DMS79 (cell line): ENCODE measurements at regions not wholly inside any gene's neighbourhood (a gene's known extent, or its start where the extent isn't known, plus 50 kb on each side); places are given as distances from the start of the nearest gene placed in this dataset.
"Not testable (repeated sequence)": the region's sequence is repeated elsewhere in the genome, so short reads cannot be mapped to it uniquely, and the experiment has no call there.

Experiments used
- DNase-seq: peaks from one replicate; lab custom pipeline; 2025; lab: John Stamatoyannopoulos, UW

GRCh38 chr11:127965939-127966668 lies 621.3 kb downstream of the ETS1 start:
- DNase-seq, result no peak

- DNase-seq, result no peak
These were observed 624.9 kb downstream of the ETS1 start for GRCh38 chr11:127962416-127962815.

- no peak for DNase-seq
These were observed 637.2 kb downstream of the ETS1 start for GRCh38 chr11:127950162-127950561.

GRCh38 chr11:127943763-127944162 lies 643.6 kb downstream of the ETS1 start:
- DNase-seq, result no peak

- no peak for DNase-seq
These were observed 644.2 kb downstream of the ETS1 start for GRCh38 chr11:127943152-127943551.

GRCh38 chr11:127941554-127941953 lies 645.8 kb downstream of the ETS1 start:
- DNase-seq, result not testable (repeated sequence)

GRCh38 chr11:127939000-127939399 lies 648.4 kb downstream of the ETS1 start:
- DNase-seq, result no peak

- DNase-seq, result no peak
These were observed 652.3 kb downstream of the ETS1 start for GRCh38 chr11:127935081-127935480.

GRCh38 chr11:127933961-127934360 lies 653.4 kb downstream of the ETS1 start:
- DNase-seq, result not testable (repeated sequence)

- no peak for DNase-seq
These were observed 655.6 kb downstream of the ETS1 start for GRCh38 chr11:127931803-127932202.

- DNase-seq, result peak; percentile 59
These were observed 660.6 kb downstream of the ETS1 start for GRCh38 chr11:127926721-127927120.

GRCh38 chr11:127925475-127925874 lies 661.9 kb downstream of the ETS1 start:
- DNase-seq, result no peak

GRCh38 chr11:127919206-127920000 lies 668.0 kb downstream of the ETS1 start:
- DNase-seq, result no peak

GRCh38 chr11:127902382-127902781 lies 685.0 kb downstream of the ETS1 start:
- DNase-seq, result no peak

- DNase-seq, result no peak
These were observed 688.7 kb downstream of the ETS1 start for GRCh38 chr11:127898422-127899365.

- DNase-seq, result no peak
These were observed 691.6 kb downstream of the ETS1 start for GRCh38 chr11:127895776-127896175.

GRCh38 chr11:127894316-127894715 lies 693.0 kb downstream of the ETS1 start:
- DNase-seq, result no peak

GRCh38 chr11:127890030-127890615 lies 697.2 kb downstream of the ETS1 start:
- no peak for DNase-seq

- no peak for DNase-seq
These were observed 699.0 kb downstream of the ETS1 start for GRCh38 chr11:127888386-127888785.

GRCh38 chr11:127875131-127875530 lies 712.2 kb downstream of the ETS1 start:
- DNase-seq, result no peak

- DNase-seq, result no peak
These were observed 713.9 kb downstream of the ETS1 start for GRCh38 chr11:127873478-127873877.

- DNase-seq, result no peak
These were observed 721.2 kb downstream of the ETS1 start for GRCh38 chr11:127866109-127866508.
